ENCODE measurements at regions not wholly inside any gene's neighbourhood (a gene's known extent, or its start where the extent isn't known, plus 50 kb on each side); places are given as distances from the start of the nearest gene placed in this dataset.
A peak's percentile ranks its signal among the peaks of the same experiment; 100 is the strongest.
"Not testable (repeated sequence)": the region's sequence is repeated elsewhere in the genome, so short reads cannot be mapped to it uniquely, and the experiment has no call there.

GRCh38 chr10:26621243-26621888 is 76.1 kb upstream of the PDSS1 start:
- H3K4me3 ChIP-seq (ENCODE audit: low read depth in 1 of 2, low read length in 2 of 2), result peak overlapping the region in 1 of 2 donors; percentile 40
- H3K4me1 ChIP-seq (ENCODE audit: control insufficient read depth in 1 of 2, insufficient read depth in 2 of 2, low read length in 2 of 2), result no peaks in the 10 kb centered on the region
- no peak overlapping the region for H3K27ac ChIP-seq (ENCODE audit: low read length)
- no peaks in the 10 kb centered on the region for H3K9me3 ChIP-seq (ENCODE audit: control insufficient read depth in 1 of 2, low read length in 2 of 2)
- no peaks in the 10 kb centered on the region for H3K36me3 ChIP-seq (ENCODE audit: control insufficient read depth in 1 of 2, insufficient read depth in 2 of 2, low read length in 2 of 2)
- H3K27me3 ChIP-seq (ENCODE audit: low read depth, low read length), result no peaks in the 10 kb centered on the region

- Histone ChIP-seq H3K36me3 (ENCODE audit: control insufficient read depth in 1 of 2, insufficient read depth in 2 of 2, low read length in 2 of 2) (no peaks in the 10 kb centered on the region), H3K27ac (ENCODE audit: low read length) (no peak overlapping the region), H3K4me1 (ENCODE audit: control insufficient read depth in 1 of 2, insufficient read depth in 2 of 2, low read length in 2 of 2) (no peaks in the 10 kb centered on the region), H3K27me3 (ENCODE audit: low read depth, low read length) (no peaks in the 10 kb centered on the region), H3K9me3 (ENCODE audit: control insufficient read depth in 1 of 2, low read length in 2 of 2) (no peaks in the 10 kb centered on the region), H3K4me3 (ENCODE audit: low read depth in 1 of 2, low read length in 2 of 2) (peak overlapping the region; percentile 40 to 56)
Measured at GRCh38 chr10:26621889-26622711, 75.4 kb upstream of the PDSS1 start.

- Histone ChIP-seq H3K36me3 (ENCODE audit: control insufficient read depth in 1 of 2, insufficient read depth in 2 of 2, low read length in 2 of 2) (no peaks in the 10 kb centered on the region), H3K27me3 (ENCODE audit: low read depth, low read length) (no peaks in the 10 kb centered on the region), H3K9me3 (ENCODE audit: control insufficient read depth in 1 of 2, low read length in 2 of 2) (no peaks in the 10 kb centered on the region), H3K27ac (ENCODE audit: low read length) (no peak overlapping the region), H3K4me1 (ENCODE audit: control insufficient read depth in 1 of 2, insufficient read depth in 2 of 2, low read length in 2 of 2) (no peaks in the 10 kb centered on the region), H3K4me3 (ENCODE audit: low read depth in 1 of 2, low read length in 2 of 2) (no peak overlapping the region)
Measured at GRCh38 chr10:26622891-26623290, 74.6 kb upstream of the PDSS1 start.

- Histone ChIP-seq H3K4me3 (ENCODE audit: low read depth in 1 of 2, low read length in 2 of 2) (no peak overlapping the region), H3K27me3 (ENCODE audit: low read depth, low read length) (no peaks in the 10 kb centered on the region), H3K4me1 (ENCODE audit: control insufficient read depth in 1 of 2, insufficient read depth in 2 of 2, low read length in 2 of 2) (no peaks in the 10 kb centered on the region), H3K9me3 (ENCODE audit: control insufficient read depth in 1 of 2, low read length in 2 of 2) (no peaks in the 10 kb centered on the region), H3K27ac (ENCODE audit: low read length) (no peak overlapping the region), H3K36me3 (ENCODE audit: control insufficient read depth in 1 of 2, insufficient read depth in 2 of 2, low read length in 2 of 2) (no peaks in the 10 kb centered on the region)
Measured at GRCh38 chr10:26624006-26624405, 73.5 kb upstream of the PDSS1 start.

- Histone ChIP-seq H3K27me3 (ENCODE audit: low read depth, low read length) (no peaks in the 10 kb centered on the region), H3K36me3 (ENCODE audit: control insufficient read depth in 1 of 2, insufficient read depth in 2 of 2, low read length in 2 of 2) (no peaks in the 10 kb centered on the region), H3K9me3 (ENCODE audit: control insufficient read depth in 1 of 2, low read length in 2 of 2) (no peaks in the 10 kb centered on the region), H3K4me1 (ENCODE audit: control insufficient read depth in 1 of 2, insufficient read depth in 2 of 2, low read length in 2 of 2) (no peaks in the 10 kb centered on the region), H3K4me3 (ENCODE audit: low read depth in 1 of 2, low read length in 2 of 2) (no peak overlapping the region), H3K27ac (ENCODE audit: low read length) (no peak overlapping the region)
Measured at GRCh38 chr10:26626066-26626465, 71.4 kb upstream of the PDSS1 start.

GRCh38 chr10:26627324-26627723 is 70.2 kb upstream of the PDSS1 start:
- no peaks in the 10 kb centered on the region for H3K36me3 ChIP-seq (ENCODE audit: control insufficient read depth in 1 of 2, insufficient read depth in 2 of 2, low read length in 2 of 2)
- no peak overlapping the region for H3K27ac ChIP-seq (ENCODE audit: low read length)
- H3K27me3 ChIP-seq (ENCODE audit: low read depth, low read length), result no peaks in the 10 kb centered on the region
- H3K9me3 ChIP-seq (ENCODE audit: control insufficient read depth in 1 of 2, low read length in 2 of 2), result no peaks in the 10 kb centered on the region
- H3K4me1 ChIP-seq (ENCODE audit: control insufficient read depth in 1 of 2, insufficient read depth in 2 of 2, low read length in 2 of 2), result no peaks in the 10 kb centered on the region
- H3K4me3 ChIP-seq (ENCODE audit: low read depth in 1 of 2, low read length in 2 of 2), result no peak overlapping the region

- Histone ChIP-seq H3K36me3 (ENCODE audit: control insufficient read depth in 1 of 2, insufficient read depth in 2 of 2, low read length in 2 of 2) (no peaks in the 10 kb centered on the region), H3K4me1 (ENCODE audit: control insufficient read depth in 1 of 2, insufficient read depth in 2 of 2, low read length in 2 of 2) (no peaks in the 10 kb centered on the region), H3K9me3 (ENCODE audit: control insufficient read depth in 1 of 2, low read length in 2 of 2) (no peaks in the 10 kb centered on the region), H3K27me3 (ENCODE audit: low read depth, low read length) (no peaks in the 10 kb centered on the region), H3K27ac (ENCODE audit: low read length) (no peak overlapping the region), H3K4me3 (ENCODE audit: low read depth in 1 of 2, low read length in 2 of 2) (no peak overlapping the region)
Measured at GRCh38 chr10:26628395-26628794, 69.1 kb upstream of the PDSS1 start.

GRCh38 chr10:26632171-26632570 is 65.3 kb upstream of the PDSS1 start:
- not testable (repeated sequence) for H3K9me3 ChIP-seq (ENCODE audit: control insufficient read depth in 1 of 2, low read length in 2 of 2); H3K36me3 ChIP-seq (ENCODE audit: control insufficient read depth in 1 of 2, insufficient read depth in 2 of 2, low read length in 2 of 2); H3K27me3 ChIP-seq (ENCODE audit: low read depth, low read length); H3K27ac ChIP-seq (ENCODE audit: low read length); H3K4me1 ChIP-seq (ENCODE audit: control insufficient read depth in 1 of 2, insufficient read depth in 2 of 2, low read length in 2 of 2); H3K4me3 ChIP-seq (ENCODE audit: low read depth in 1 of 2, low read length in 2 of 2)

GRCh38 chr10:26634111-26634510 is 63.4 kb upstream of the PDSS1 start:
- H3K4me1 ChIP-seq (ENCODE audit: control insufficient read depth in 1 of 2, insufficient read depth in 2 of 2, low read length in 2 of 2); H3K36me3 ChIP-seq (ENCODE audit: control insufficient read depth in 1 of 2, insufficient read depth in 2 of 2, low read length in 2 of 2); H3K4me3 ChIP-seq (ENCODE audit: low read depth in 1 of 2, low read length in 2 of 2); H3K27ac ChIP-seq (ENCODE audit: low read length); H3K27me3 ChIP-seq (ENCODE audit: low read depth, low read length); H3K9me3 ChIP-seq (ENCODE audit: control insufficient read depth in 1 of 2, low read length in 2 of 2): not testable (repeated sequence)

- H3K27ac ChIP-seq (ENCODE audit: low read length), result no peak overlapping the region
- H3K36me3 ChIP-seq (ENCODE audit: control insufficient read depth in 1 of 2, insufficient read depth in 2 of 2, low read length in 2 of 2), result no peaks in the 10 kb centered on the region
- H3K27me3 ChIP-seq (ENCODE audit: low read depth, low read length), result no peaks in the 10 kb centered on the region
- H3K9me3 ChIP-seq (ENCODE audit: control insufficient read depth in 1 of 2, low read length in 2 of 2), result no peaks in the 10 kb centered on the region
- no peak overlapping the region for H3K4me3 ChIP-seq (ENCODE audit: low read depth in 1 of 2, low read length in 2 of 2)
- no peaks in the 10 kb centered on the region for H3K4me1 ChIP-seq (ENCODE audit: control insufficient read depth in 1 of 2, insufficient read depth in 2 of 2, low read length in 2 of 2)
Measured at GRCh38 chr10:26637521-26638275, 59.8 kb upstream of the PDSS1 start.

GRCh38 chr10:26640391-26640790 is 57.1 kb upstream of the PDSS1 start:
- no peak overlapping the region for H3K27ac ChIP-seq (ENCODE audit: low read length)
- no peaks in the 10 kb centered on the region for H3K4me1 ChIP-seq (ENCODE audit: control insufficient read depth in 1 of 2, insufficient read depth in 2 of 2, low read length in 2 of 2)
- no peak overlapping the region for H3K4me3 ChIP-seq (ENCODE audit: low read depth in 1 of 2, low read length in 2 of 2)

More at GRCh38 chr10:26640391-26640790, 57.1 kb upstream of the PDSS1 start:
- Histone ChIP-seq H3K36me3 (ENCODE audit: control insufficient read depth in 1 of 2, insufficient read depth in 2 of 2, low read length in 2 of 2) (no peaks in the 10 kb centered on the region), H3K9me3 (ENCODE audit: control insufficient read depth in 1 of 2, low read length in 2 of 2) (no peaks in the 10 kb centered on the region), H3K27me3 (ENCODE audit: low read depth, low read length) (no peaks in the 10 kb centered on the region)

Data from muscle layer of duodenum (tissue), 2 donors.